Esophagus squamous epithelium (tissue), 4 donors: ENCODE measurements at regions not wholly inside any gene's neighbourhood (a gene's known extent, or its start where the extent isn't known, plus 50 kb on each side); places are given as distances from the start of the nearest gene placed in this dataset.

ENCODE experiments used
- POLR2A ChIP-seq, 4 donors: fragments of 450-650 bp; IDR thresholded peaks; one replicate each; pipeline ENCODE4 v1.6.1; 2017; ENCODE audit warnings: antibody characterized with exemption in 4 of 4, mild to moderate bottlenecking in 4 of 4, moderate library complexity in 3 of 4
- TF ChIP-seq, protein P1 (sequence below), 6 experiments: fragments of 450-650 bp in 4 of 6; fragments of 200-600 bp in 2 of 6; sonication (generic) in 2 of 6; IDR thresholded peaks; one replicate each; pipeline ENCODE4 v1.5.1; 2016 to 2019; ENCODE audit warnings: antibody characterized with exemption in 6 of 6, mild to moderate bottlenecking in 4 of 6, moderate library complexity in 4 of 6

DNA sequence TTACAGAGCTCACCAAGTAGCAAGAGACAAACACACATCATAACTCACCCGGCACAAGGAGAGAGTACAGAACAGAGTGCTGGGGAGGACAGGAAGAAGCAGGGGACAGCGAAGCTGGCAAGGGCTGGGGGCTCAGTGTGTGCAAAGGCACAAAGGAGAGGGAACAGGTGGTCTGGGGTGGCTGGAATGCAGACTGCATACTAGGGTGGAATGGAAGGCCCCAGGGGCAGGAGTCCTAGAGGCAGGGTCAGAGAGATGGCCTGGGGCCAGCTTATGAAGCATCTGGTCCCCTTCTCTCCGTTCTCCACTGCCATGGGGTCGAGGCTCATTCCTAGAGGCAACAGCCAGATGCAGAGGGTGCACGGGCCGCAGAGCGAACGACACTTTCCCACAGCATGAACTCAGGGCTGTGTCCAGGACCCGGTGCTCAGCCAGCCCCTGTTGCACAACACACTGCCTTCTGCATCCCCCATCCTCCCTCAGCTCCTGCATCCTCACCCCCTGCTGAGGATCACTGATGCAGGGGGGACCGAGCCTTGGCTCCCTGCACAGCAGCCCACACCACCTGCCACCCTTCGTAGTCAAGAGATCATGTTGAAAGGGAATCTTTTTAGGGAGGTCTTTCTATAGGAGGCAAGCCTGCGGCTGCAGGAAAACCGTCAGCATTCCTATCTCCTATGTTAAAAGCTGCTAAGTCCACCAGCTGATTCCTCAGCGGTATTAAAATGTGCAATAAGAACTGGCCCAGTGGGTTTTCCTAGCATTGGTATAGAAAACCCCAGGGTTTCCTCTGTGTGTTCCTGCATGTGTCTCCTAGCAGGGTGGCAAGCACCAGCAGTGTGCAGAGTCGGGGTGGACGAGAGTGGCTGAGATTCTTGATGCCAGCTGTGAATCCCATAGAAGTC is 293.5 kb downstream of the UACA start:
- TF ChIP-seq, protein P1, sequence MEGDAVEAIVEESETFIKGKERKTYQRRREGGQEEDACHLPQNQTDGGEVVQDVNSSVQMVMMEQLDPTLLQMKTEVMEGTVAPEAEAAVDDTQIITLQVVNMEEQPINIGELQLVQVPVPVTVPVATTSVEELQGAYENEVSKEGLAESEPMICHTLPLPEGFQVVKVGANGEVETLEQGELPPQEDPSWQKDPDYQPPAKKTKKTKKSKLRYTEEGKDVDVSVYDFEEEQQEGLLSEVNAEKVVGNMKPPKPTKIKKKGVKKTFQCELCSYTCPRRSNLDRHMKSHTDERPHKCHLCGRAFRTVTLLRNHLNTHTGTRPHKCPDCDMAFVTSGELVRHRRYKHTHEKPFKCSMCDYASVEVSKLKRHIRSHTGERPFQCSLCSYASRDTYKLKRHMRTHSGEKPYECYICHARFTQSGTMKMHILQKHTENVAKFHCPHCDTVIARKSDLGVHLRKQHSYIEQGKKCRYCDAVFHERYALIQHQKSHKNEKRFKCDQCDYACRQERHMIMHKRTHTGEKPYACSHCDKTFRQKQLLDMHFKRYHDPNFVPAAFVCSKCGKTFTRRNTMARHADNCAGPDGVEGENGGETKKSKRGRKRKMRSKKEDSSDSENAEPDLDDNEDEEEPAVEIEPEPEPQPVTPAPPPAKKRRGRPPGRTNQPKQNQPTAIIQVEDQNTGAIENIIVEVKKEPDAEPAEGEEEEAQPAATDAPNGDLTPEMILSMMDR (IDR thresholded peaks at IDR 0.05), result no peak
- TF ChIP-seq POLR2A (IDR thresholded peaks at IDR 0.05), result no peak
